CD4-positive, alpha-beta T cell (primary cell): ENCODE measurements at regions not wholly inside any gene's neighbourhood (a gene's known extent, or its start where the extent isn't known, plus 50 kb on each side); places are given as distances from the start of the nearest gene placed in this dataset.

Experiments
- ATAC-seq: fragments of 200-7000 bp; cut with Tn5 transposase; one replicate; pipeline ENCODE4 v1.10.0; 2022; ENCODE audit warnings: mild to moderate bottlenecking; ENCODE audit not compliant: poor library complexity
- CTCF ChIA-PET: fragments of 350-600 bp; sonication (Branson Sonifier 250); formaldehyde crosslinking; loops from one replicate; lab custom pipeline; 2021; ENCODE audit warnings: antibody characterized with exemption, inconsistent platforms; lab: Charles Lee
- POLR2A ChIA-PET: fragments of 350-600 bp; sonication (Branson Sonifier 250); formaldehyde crosslinking; loops from one replicate; lab custom pipeline; 2021; ENCODE audit warnings: antibody characterized with exemption, inconsistent platforms; lab: Charles Lee
- DNase-seq, 14 experiments: peaks; one replicate each; pipeline ENCODE4 v3.0.0-alpha.2; 2013 to 2020; ENCODE audit warnings: mixed read lengths in 2 of 14
- H3K27ac ChIP-seq, 2 donors: one replicate each; pipeline versions ENCODE4 v1.5.1 to v1.7.0; 2013; ENCODE audit warnings: low read length in 2 of 2, low read depth in 1 of 2, mild to moderate bottlenecking in 1 of 2
- H3K27me3 ChIP-seq, 2 experiments: 1 replicate in 1 of 2; 2 replicates in 1 of 2; pipeline versions ENCODE4 v1.6.1 to v1.7.0; 2013; ENCODE audit warnings: low read length in 2 of 2, control low read depth in 1 of 2, mild to moderate bottlenecking in 1 of 2, moderate library complexity in 1 of 2; ENCODE audit not compliant: insufficient read depth in 2 of 2, control insufficient read depth in 1 of 2
- H3K36me3 ChIP-seq: one replicate; pipeline ENCODE4 v1.6.1; 2013; ENCODE audit warnings: low read length, control low read depth; ENCODE audit not compliant: insufficient read depth
- H3K4me1 ChIP-seq: one replicate; pipeline ENCODE4 v1.6.1; 2013; ENCODE audit warnings: low read length, control low read depth; ENCODE audit not compliant: insufficient read depth
- H3K4me3 ChIP-seq: one replicate; pipeline ENCODE4 v1.5.1; 2013; ENCODE audit warnings: mild to moderate bottlenecking, low read length, moderate library complexity
- H3K9me3 ChIP-seq, 2 experiments: 1 replicate in 1 of 2; 2 replicates in 1 of 2; pipeline versions ENCODE4 v1.6.1 to v1.7.0; 2013; ENCODE audit warnings: low read length in 2 of 2, mild to moderate bottlenecking in 2 of 2, control low read depth in 1 of 2, moderate library complexity in 1 of 2; ENCODE audit not compliant: control insufficient read depth in 1 of 2, insufficient read depth in 1 of 2
- H3K27ac Mint-ChIP-seq: one replicate; pipeline ENCODE4 v1.8.0; 2020; ENCODE audit warnings: mixed read lengths
- H3K27me3 Mint-ChIP-seq: one replicate; pipeline ENCODE4 v1.8.0; 2021; ENCODE audit warnings: mixed read lengths
- H3K36me3 Mint-ChIP-seq: one replicate; pipeline ENCODE4 v1.8.0; 2021; ENCODE audit warnings: low read depth, mixed read lengths
- H3K4me1 Mint-ChIP-seq: one replicate; pipeline ENCODE4 v1.8.0; 2021; ENCODE audit warnings: low read depth, mixed read lengths
- H3K4me3 Mint-ChIP-seq: one replicate; pipeline ENCODE4 v1.8.0; 2020; ENCODE audit warnings: mild to moderate bottlenecking, mixed read lengths
- H3K9me3 Mint-ChIP-seq: one replicate; pipeline ENCODE4 v1.8.0; 2020; ENCODE audit warnings: mixed read lengths
- intact Hi-C, 2 experiments: fragments of 100-400 bp; cut with DNase I in 1 of 2; cut with micrococcal nuclease in 1 of 2; formaldehyde crosslinking; loops; one replicate each; pipeline versions ENCODE4 v1.15.1 to v1.9.0; 2023 to 2025; cut with DNase I, micrococcal nuclease
- TF ChIP-seq, protein P1 (sequence below): fragments of 200-600 bp; IDR thresholded peaks from one replicate; pipeline ENCODE4 v1.8.0; 2022; ENCODE audit warnings: antibody characterized with exemption, mild to moderate bottlenecking

DNA sequence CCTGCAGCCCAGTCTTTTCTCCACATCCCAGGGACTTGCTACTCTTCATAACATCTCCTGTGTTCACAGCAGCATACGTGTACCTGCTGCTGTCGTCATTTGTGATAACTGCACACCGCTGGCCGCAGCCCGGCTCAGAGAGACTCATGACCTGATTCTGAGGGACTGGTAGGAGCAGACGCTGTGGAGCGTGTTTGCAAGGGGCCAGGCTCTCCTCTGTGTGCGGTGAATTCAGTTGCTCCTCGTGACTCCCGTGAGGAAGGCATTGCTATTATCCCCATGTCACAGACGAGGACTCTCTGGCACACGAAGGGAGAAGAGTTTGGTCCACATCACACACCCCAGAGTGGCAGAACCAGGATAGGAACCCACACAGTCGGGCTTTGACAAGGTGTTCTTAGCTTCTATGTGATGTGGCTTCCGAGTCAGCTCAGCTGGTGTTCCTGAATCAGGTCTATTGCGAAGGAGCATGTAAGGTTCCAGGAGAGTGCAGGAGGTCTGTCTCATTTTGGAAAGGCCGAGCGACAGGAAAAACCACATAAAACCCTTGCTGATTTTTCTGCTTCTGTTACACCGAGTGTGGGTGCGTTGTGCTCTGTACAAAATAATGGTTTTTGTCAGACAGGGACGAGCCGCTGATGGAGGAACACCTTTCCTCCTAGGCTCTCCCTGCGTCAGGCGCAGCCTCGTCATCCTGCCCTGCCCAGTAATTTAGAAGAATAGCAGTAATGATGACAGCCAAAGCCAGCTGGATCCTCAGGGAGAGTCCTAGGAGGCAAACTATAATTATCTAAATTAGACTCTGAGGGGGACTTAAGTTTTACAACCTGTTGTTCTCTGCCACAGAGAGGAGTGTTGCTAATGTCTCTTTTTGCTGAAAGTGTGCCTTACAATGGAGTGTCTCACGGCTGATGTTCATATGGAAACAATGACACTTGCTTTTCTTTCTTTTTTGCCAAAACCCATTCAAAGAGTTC, 157.5 kb upstream of the RGMA start:
- Mint-ChIP-seq H3K9me3 (no peaks in the 10 kb centered on the region), H3K27me3 (peaks cover 18% of the 10 kb centered on the region), H3K27ac (no peak overlapping the region), H3K36me3 (no peaks in the 10 kb centered on the region), H3K4me3 (no peak overlapping the region), H3K4me1 (no peaks in the 10 kb centered on the region)
- H3K4me3 ChIP-seq, result no peak overlapping the region
- H3K27ac ChIP-seq, result no peak overlapping the region
- no peaks in the 10 kb centered on the region for H3K36me3 ChIP-seq
- ATAC-seq, result no peak
- TF ChIP-seq, protein P1, sequence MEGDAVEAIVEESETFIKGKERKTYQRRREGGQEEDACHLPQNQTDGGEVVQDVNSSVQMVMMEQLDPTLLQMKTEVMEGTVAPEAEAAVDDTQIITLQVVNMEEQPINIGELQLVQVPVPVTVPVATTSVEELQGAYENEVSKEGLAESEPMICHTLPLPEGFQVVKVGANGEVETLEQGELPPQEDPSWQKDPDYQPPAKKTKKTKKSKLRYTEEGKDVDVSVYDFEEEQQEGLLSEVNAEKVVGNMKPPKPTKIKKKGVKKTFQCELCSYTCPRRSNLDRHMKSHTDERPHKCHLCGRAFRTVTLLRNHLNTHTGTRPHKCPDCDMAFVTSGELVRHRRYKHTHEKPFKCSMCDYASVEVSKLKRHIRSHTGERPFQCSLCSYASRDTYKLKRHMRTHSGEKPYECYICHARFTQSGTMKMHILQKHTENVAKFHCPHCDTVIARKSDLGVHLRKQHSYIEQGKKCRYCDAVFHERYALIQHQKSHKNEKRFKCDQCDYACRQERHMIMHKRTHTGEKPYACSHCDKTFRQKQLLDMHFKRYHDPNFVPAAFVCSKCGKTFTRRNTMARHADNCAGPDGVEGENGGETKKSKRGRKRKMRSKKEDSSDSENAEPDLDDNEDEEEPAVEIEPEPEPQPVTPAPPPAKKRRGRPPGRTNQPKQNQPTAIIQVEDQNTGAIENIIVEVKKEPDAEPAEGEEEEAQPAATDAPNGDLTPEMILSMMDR, result no peak
- DNase-seq, result no peak
- H3K9me3 ChIP-seq, result peaks cover 0 to 7% of the 10 kb centered on the region in 2 experiments
- CTCF ChIA-PET, result no interaction called here
- H3K4me1 ChIP-seq, result no peaks in the 10 kb centered on the region
- no peaks in the 10 kb centered on the region for H3K27me3 ChIP-seq
- POLR2A ChIA-PET, result no interaction called here
- intact Hi-C loops, result no loop called here

DNA sequence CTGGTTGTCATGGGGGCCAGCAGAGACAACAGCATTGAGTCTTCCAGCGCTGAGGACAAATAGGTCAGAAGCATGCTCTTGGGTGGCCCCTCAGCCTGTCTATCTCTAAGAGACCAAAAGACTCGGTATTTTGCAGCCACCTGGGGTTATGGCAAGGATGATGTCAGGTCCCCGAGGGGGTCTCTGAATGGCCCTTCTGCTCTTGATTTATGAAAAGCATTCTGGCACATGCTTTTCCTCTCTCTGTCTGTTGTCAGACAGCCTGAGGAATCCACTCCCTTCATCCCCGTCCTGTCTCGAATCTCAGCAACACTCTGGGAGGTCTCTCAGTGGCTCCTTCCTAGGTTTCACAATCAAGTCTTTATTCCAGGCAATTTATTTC, 156.6 kb upstream of the RGMA start:
- H3K9me3 ChIP-seq, result peaks cover 0 to 7% of the 10 kb centered on the region in 2 experiments
- no peaks in the 10 kb centered on the region for H3K4me1 ChIP-seq
- TF ChIP-seq, protein P1, result no peak
- intact Hi-C loops, result no loop called here
- H3K36me3 ChIP-seq, result no peaks in the 10 kb centered on the region
- DNase-seq (no peak), ATAC-seq (no peak)
- Mint-ChIP-seq H3K4me1 (no peaks in the 10 kb centered on the region), H3K27me3 (peaks cover 18% of the 10 kb centered on the region), H3K9me3 (no peaks in the 10 kb centered on the region), H3K4me3 (no peak overlapping the region), H3K27ac (no peak overlapping the region), H3K36me3 (no peaks in the 10 kb centered on the region)
- H3K4me3 ChIP-seq, result no peak overlapping the region
- no peak overlapping the region for H3K27ac ChIP-seq
- no peaks in the 10 kb centered on the region for H3K27me3 ChIP-seq
- ChIA-PET CTCF (no interaction called here), POLR2A (no interaction called here)

DNA sequence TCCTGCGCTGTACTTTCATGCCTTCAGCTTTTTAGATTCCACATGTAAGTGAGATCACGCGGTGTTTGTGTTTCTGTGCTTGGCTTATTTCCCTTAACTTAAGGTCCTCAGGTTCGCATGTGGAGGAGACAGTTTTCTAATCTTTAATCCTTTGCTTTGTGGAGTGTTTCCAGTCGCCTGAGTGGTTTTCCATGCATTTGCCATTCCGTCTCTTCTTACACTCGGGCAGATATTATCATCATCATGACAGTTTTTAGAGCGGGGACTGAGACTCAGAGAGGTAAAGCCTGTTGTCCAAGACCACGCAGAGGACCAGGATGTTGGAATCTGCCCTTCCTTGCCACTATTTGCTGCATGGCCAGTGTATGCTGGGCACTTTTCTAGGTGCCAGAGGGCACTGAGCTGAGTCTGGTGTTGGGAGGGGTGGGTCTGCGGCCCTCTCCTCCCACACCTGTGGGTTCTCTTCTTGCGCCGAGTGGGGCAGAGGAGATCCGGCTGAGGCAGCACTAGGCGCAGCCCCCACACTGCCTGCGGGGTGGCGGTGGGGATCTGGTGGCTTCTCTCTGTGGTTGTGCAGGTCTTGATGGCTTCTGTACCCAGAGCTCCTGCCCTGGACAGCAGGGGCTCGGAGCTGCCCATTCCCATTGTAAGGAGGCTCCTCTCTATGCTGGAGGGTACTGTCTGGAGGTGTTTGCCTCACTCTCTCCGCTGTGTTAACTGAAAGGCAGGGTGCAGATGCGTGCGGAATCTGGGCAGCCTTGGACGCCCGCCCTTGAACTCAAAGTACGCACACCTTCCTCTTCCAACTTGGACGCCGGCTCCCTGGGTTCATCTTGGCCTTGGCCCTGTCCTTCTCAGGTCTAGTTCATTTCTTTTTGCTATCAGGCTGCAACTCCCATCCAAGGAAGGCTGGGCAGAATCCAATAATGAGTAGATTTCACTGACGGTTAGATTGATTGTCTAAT, 156.0 kb upstream of the RGMA start:
- Mint-ChIP-seq H3K4me3 (no peak overlapping the region), H3K9me3 (no peaks in the 10 kb centered on the region), H3K27ac (no peak overlapping the region), H3K4me1 (no peaks in the 10 kb centered on the region), H3K27me3 (peaks cover 18% of the 10 kb centered on the region), H3K36me3 (no peaks in the 10 kb centered on the region)
- peaks cover 0 to under 1% of the 10 kb centered on the region in 2 experiments for H3K27me3 ChIP-seq
- H3K9me3 ChIP-seq, result peaks cover 0 to 7% of the 10 kb centered on the region in 2 experiments
- intact Hi-C loops, result no loop called here
- ChIA-PET CTCF (no interaction called here), POLR2A (no interaction called here)
- ATAC-seq (no peak), DNase-seq (no peak)
- no peak overlapping the region for H3K27ac ChIP-seq
- H3K4me3 ChIP-seq, result no peak overlapping the region
- no peaks in the 10 kb centered on the region for H3K4me1 ChIP-seq
- H3K36me3 ChIP-seq, result no peaks in the 10 kb centered on the region
- TF ChIP-seq, protein P1, result no peak
